Natural killer cell (primary cell): ENCODE measurements at regions not wholly inside any gene's neighbourhood (a gene's known extent, or its start where the extent isn't known, plus 50 kb on each side); places are given as distances from the start of the nearest gene placed in this dataset.

Experiments
- ATAC-seq, 3 donors: fragments of 150-1000 bp in 2 of 3; fragments of 200-7000 bp in 1 of 3; cut with Tn5 transposase; 1 replicate in 1 of 3; 2 replicates in 2 of 3; pipeline ENCODE4 v1.10.0; 2021; ENCODE audit warnings: mild to moderate bottlenecking in 2 of 3, moderate library complexity in 2 of 3
- DNase-seq, 2 donors: peaks; one replicate each; pipeline versions ENCODE4 v3.0.0 to v3.0.0-alpha.2; 2013 to 2021; ENCODE audit warnings: mixed read lengths in 1 of 2
- H3K27ac ChIP-seq: one replicate; pipeline ENCODE4 v1.5.1; 2013; ENCODE audit warnings: mild to moderate bottlenecking, low read length
- H3K27me3 ChIP-seq: one replicate; pipeline ENCODE4 v1.6.1; 2013; ENCODE audit warnings: low read length; ENCODE audit not compliant: control insufficient read depth, insufficient read depth
- H3K36me3 ChIP-seq: one replicate; pipeline ENCODE4 v1.6.1; 2013; ENCODE audit warnings: low read length; ENCODE audit not compliant: control insufficient read depth, insufficient read depth
- H3K4me1 ChIP-seq: one replicate; pipeline ENCODE4 v1.6.1; 2013; ENCODE audit warnings: low read length; ENCODE audit not compliant: control insufficient read depth, insufficient read depth
- H3K4me3 ChIP-seq: one replicate; pipeline ENCODE4 v1.5.1; 2013; ENCODE audit warnings: low read length
- H3K9me3 ChIP-seq: one replicate; pipeline ENCODE4 v1.6.1; 2013; ENCODE audit warnings: low read length; ENCODE audit not compliant: control insufficient read depth, insufficient read depth
- H3K27ac Mint-ChIP-seq, 2 donors: one replicate each; pipeline ENCODE4 v1.8.0; 2022; ENCODE audit warnings: mild to moderate bottlenecking in 2 of 2, mixed read lengths in 2 of 2, moderate library complexity in 1 of 2
- H3K27me3 Mint-ChIP-seq, 2 donors: one replicate each; pipeline ENCODE4 v1.8.0; 2022; ENCODE audit warnings: low read depth in 2 of 2, mixed read lengths in 2 of 2
- H3K36me3 Mint-ChIP-seq: one replicate; pipeline ENCODE4 v1.8.0; 2022; ENCODE audit warnings: mixed read lengths
- H3K4me1 Mint-ChIP-seq, 2 donors: one replicate each; pipeline ENCODE4 v1.8.0; 2022; ENCODE audit warnings: mixed read lengths in 2 of 2
- H3K4me3 Mint-ChIP-seq: one replicate; pipeline ENCODE4 v1.8.0; 2022; ENCODE audit warnings: mild to moderate bottlenecking, moderate library complexity, mixed read lengths
- H3K9me3 Mint-ChIP-seq, 2 donors: one replicate each; pipeline ENCODE4 v1.8.0; 2022; ENCODE audit warnings: mixed read lengths in 2 of 2
- WGBS: methylation state at CpG from one replicate; pipeline ENCODE4 v1.1.7; 2013; ENCODE audit warnings: missing lambda C conversion rate; ENCODE audit not compliant: insufficient coverage; 5-methylcytosine and 5-hydroxymethylcytosine counted together
- intact Hi-C: fragments of 100-400 bp; cut with micrococcal nuclease; formaldehyde crosslinking; loops from one replicate; pipeline ENCODE4 v1.14.2; 2022
- TF ChIP-seq, protein P1 (sequence below): fragments of 200-600 bp; IDR thresholded peaks from one replicate; pipeline ENCODE4 v1.8.0; 2022; ENCODE audit warnings: antibody characterized with exemption

- H3K27me3 ChIP-seq: no peaks in the 10 kb centered on the region
- no peaks in the 10 kb centered on the region for H3K9me3 ChIP-seq
- 84% methylated on average over 3 of the region's 3 CpGs for WGBS
- Mint-ChIP-seq H3K4me3 (no peak overlapping the region), H3K4me1 (no peaks in the 10 kb centered on the region), H3K36me3 (no peaks in the 10 kb centered on the region), H3K27me3 (no peaks in the 10 kb centered on the region), H3K27ac (no peak overlapping the region), H3K9me3 (no peaks in the 10 kb centered on the region)
- intact Hi-C loops: no loop called here
- no peak overlapping the region for H3K27ac ChIP-seq
- no peak overlapping the region for H3K4me3 ChIP-seq
- ATAC-seq (no peak), DNase-seq (no peak)
- no peaks in the 10 kb centered on the region for H3K36me3 ChIP-seq
- no peaks in the 10 kb centered on the region for H3K4me1 ChIP-seq
- TF ChIP-seq, protein P1, sequence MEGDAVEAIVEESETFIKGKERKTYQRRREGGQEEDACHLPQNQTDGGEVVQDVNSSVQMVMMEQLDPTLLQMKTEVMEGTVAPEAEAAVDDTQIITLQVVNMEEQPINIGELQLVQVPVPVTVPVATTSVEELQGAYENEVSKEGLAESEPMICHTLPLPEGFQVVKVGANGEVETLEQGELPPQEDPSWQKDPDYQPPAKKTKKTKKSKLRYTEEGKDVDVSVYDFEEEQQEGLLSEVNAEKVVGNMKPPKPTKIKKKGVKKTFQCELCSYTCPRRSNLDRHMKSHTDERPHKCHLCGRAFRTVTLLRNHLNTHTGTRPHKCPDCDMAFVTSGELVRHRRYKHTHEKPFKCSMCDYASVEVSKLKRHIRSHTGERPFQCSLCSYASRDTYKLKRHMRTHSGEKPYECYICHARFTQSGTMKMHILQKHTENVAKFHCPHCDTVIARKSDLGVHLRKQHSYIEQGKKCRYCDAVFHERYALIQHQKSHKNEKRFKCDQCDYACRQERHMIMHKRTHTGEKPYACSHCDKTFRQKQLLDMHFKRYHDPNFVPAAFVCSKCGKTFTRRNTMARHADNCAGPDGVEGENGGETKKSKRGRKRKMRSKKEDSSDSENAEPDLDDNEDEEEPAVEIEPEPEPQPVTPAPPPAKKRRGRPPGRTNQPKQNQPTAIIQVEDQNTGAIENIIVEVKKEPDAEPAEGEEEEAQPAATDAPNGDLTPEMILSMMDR: no peak
Measured at GRCh38 chr16:5549802-5550201, 452.2 kb upstream of the EEF2KMT start.

DNA sequence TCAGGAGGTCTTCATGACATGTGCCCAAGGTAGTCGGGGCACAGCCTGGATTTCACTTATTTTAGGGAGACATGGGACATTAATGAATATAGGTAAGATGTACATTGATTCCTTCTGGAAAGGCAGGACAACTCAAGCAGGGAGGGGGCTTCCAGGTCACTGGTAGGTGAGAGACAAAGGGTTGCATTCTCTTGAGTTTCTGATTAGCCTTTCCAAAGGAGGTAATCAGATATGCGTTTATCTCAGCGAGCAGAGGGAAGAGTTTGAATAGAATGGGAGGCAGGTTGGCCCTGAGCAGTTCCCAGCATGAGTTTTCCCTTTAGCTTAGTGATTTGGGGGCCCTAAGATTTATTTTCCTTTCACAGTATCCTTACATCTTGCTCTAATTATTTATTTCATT, 443.8 kb upstream of the EEF2KMT start:
- H3K36me3 Mint-ChIP-seq: no peaks in the 10 kb centered on the region
- H3K27ac Mint-ChIP-seq: no peak overlapping the region
- no peak overlapping the region for H3K27ac ChIP-seq
- no peaks in the 10 kb centered on the region for H3K4me1 ChIP-seq
- H3K27me3 ChIP-seq: no peaks in the 10 kb centered on the region
- no peaks in the 10 kb centered on the region for H3K36me3 ChIP-seq
- H3K9me3 Mint-ChIP-seq: peaks cover 0 to 2% of the 10 kb centered on the region in 2 donors
- no peak overlapping the region for H3K4me3 ChIP-seq
- intact Hi-C loops: no loop called here
- H3K27me3 Mint-ChIP-seq: peaks cover 0 to 15% of the 10 kb centered on the region in 2 donors
- ATAC-seq: no peak
- H3K9me3 ChIP-seq: no peaks in the 10 kb centered on the region
- DNase-seq: no peak
- H3K4me1 Mint-ChIP-seq: no peaks in the 10 kb centered on the region
- TF ChIP-seq, protein P1: no peak
- 48% methylated on average over 3 of the region's 3 CpGs for WGBS
- H3K4me3 Mint-ChIP-seq: no peak overlapping the region

GRCh38 chr16:5537347-5537746, 439.8 kb upstream of the EEF2KMT start:
- Mint-ChIP-seq H3K9me3 (peaks cover 0 to 2% of the 10 kb centered on the region in 2 donors), H3K36me3 (no peaks in the 10 kb centered on the region), H3K4me1 (no peaks in the 10 kb centered on the region), H3K27me3 (peaks cover 0 to 15% of the 10 kb centered on the region in 2 donors), H3K4me3 (no peak overlapping the region), H3K27ac (no peak overlapping the region)
- DNase-seq (no peak), ATAC-seq (no peak)
- no peak overlapping the region for H3K27ac ChIP-seq
- H3K4me3 ChIP-seq: no peak overlapping the region
- no peaks in the 10 kb centered on the region for H3K36me3 ChIP-seq
- TF ChIP-seq, protein P1: no peak
- H3K4me1 ChIP-seq: no peaks in the 10 kb centered on the region
- no CpG with 5 or more reads among the region's 1 CpG for WGBS
- H3K27me3 ChIP-seq: no peaks in the 10 kb centered on the region
- intact Hi-C loops: no loop called here
- no peaks in the 10 kb centered on the region for H3K9me3 ChIP-seq

GRCh38 chr16:5533321-5533888, 435.8 kb upstream of the EEF2KMT start:
- Mint-ChIP-seq H3K36me3 (no peaks in the 10 kb centered on the region), H3K4me3 (no peak overlapping the region), H3K4me1 (no peaks in the 10 kb centered on the region), H3K27me3 (peaks cover 0 to 6% of the 10 kb centered on the region in 2 donors), H3K9me3 (peaks cover 0 to 2% of the 10 kb centered on the region in 2 donors), H3K27ac (no peak overlapping the region)
- no peaks in the 10 kb centered on the region for H3K27me3 ChIP-seq
- no peak overlapping the region for H3K4me3 ChIP-seq
- 78% methylated on average over 3 of the region's 3 CpGs for WGBS
- ATAC-seq (no peak), DNase-seq (no peak)
- H3K9me3 ChIP-seq: no peaks in the 10 kb centered on the region
- no peaks in the 10 kb centered on the region for H3K4me1 ChIP-seq
- no peaks in the 10 kb centered on the region for H3K36me3 ChIP-seq
- TF ChIP-seq, protein P1: no peak
- intact Hi-C loops: no loop called here
- H3K27ac ChIP-seq: no peak overlapping the region
